ENCODE measurements at regions not wholly inside any gene's neighbourhood (a gene's known extent, or its start where the extent isn't known, plus 50 kb on each side); places are given as distances from the start of the nearest gene placed in this dataset.
"Not testable (repeated sequence)": the region's sequence is repeated elsewhere in the genome, so short reads cannot be mapped to it uniquely, and the experiment has no call there.

- DNase-seq = no peak
Observed at GRCh38 chr17:72458301-72458700, 337.5 kb downstream of the SOX9 start.

GRCh38 chr17:72460711-72461110, 339.9 kb downstream of the SOX9 start:
- no peak for DNase-seq

DNA sequence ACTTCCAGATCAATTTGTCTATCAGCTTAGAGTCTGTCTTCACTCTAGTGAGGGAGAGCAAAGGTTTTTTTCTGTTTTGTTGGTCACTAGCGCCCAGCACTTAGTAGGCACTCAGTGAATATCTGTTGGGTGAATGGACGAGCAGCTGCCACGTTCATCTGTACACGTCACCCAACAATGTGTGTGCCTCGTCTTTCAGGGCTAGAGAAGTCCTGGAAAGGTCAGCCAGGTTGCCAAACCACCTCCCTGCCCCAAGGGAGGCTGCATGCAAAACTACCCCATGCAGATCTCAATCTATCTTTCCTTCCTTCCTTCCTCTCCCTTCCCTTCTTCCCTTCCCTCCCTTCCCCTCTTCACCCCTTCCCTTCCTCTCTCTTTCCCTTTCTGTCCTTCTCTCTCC, 340.9 kb downstream of the SOX9 start:
- no peak for DNase-seq

GRCh38 chr17:72462407-72462806, 341.6 kb downstream of the SOX9 start:
- DNase-seq = no peak

GRCh38 chr17:72462814-72463213, 342.0 kb downstream of the SOX9 start:
- DNase-seq = no peak

GRCh38 chr17:72463287-72464102, 342.7 kb downstream of the SOX9 start:
- DNase-seq = no peak

GRCh38 chr17:72464221-72464620, 343.4 kb downstream of the SOX9 start:
- DNase-seq = not testable (repeated sequence)

DNA sequence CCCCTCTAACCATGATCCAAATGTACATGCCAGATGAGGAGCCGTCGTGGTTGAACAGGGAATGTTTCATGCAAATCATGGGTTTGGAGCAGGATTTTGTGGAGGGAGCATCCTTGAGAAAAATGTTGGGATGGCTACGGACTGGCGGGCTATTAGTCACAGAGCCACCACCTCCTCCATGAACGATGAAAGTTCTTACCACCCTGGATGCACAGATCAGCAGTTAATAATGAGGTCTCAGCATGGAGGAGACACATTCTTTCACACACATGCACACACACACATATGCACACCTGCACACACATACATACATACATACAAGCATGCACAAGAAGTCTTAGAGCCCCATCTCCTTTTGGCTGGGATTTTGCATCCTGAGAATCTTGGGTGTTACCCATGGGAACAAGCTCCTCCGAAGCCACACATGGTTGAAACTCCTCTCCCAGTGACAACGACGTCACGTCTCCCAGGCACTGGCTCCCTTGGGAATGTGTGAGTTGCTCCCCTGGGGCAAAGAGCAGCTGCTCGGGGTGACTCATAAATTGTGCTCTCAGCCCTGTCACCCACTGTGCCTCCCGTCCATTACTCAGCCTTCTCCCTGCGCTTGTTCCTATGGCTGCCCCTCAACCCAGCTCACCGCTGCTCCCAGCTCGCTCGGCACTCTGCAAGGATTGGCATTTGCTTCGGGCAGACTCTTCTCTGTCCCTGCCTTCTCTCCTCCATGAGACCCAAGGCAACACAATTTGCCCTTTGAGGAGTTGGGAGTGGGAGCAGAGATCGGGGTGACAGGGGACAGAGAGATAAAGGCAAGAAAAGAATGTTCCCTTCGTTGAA, 344.6 kb downstream of the SOX9 start:
- DNase-seq = no peak

- no peak for DNase-seq
Observed at GRCh38 chr17:72466199-72466598, 345.4 kb downstream of the SOX9 start.

- no peak for DNase-seq
Observed at GRCh38 chr17:72466606-72467005, 345.8 kb downstream of the SOX9 start.

DNA sequence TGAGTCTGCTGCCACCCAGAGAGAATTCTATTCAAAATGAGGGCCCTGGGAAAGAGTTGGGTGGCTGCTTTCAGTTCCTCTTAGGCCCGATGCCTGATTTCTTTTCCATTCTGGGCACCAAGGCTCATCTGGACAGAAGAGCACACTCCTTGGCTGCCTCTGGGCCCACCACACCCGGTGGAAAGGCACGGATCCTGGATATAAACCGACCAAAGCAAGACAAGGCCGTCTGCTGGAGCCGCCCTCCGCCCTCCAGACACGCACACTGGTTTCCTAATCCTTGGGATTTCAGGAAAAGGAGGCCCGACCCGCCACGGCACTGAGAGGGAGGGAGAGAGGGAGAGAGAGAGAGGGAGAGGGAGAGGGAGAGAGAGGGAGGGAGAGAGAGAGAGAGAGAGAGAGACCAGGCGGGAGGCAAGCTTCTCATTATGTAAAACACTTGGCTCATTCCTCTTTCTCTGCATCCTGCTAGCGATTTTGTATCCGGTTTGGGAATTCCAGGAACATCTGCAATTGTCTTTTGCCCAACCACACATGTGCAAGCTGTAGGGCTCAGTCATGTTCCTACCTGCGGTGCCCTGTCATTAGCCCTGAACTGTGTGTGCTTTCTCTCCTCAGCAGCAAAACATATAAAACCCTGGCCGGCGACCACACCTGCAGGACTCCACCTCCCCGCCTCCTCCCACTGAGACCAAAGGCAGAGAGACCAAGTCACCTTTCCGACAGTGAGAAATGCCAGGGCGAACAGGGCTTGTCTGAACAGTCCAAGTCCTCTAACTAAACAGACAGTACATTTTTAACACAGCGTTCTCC, 347.2 kb downstream of the SOX9 start:
- DNase-seq = no peak

- no peak for DNase-seq
Observed at GRCh38 chr17:72468841-72469240, 348.0 kb downstream of the SOX9 start.

DNA sequence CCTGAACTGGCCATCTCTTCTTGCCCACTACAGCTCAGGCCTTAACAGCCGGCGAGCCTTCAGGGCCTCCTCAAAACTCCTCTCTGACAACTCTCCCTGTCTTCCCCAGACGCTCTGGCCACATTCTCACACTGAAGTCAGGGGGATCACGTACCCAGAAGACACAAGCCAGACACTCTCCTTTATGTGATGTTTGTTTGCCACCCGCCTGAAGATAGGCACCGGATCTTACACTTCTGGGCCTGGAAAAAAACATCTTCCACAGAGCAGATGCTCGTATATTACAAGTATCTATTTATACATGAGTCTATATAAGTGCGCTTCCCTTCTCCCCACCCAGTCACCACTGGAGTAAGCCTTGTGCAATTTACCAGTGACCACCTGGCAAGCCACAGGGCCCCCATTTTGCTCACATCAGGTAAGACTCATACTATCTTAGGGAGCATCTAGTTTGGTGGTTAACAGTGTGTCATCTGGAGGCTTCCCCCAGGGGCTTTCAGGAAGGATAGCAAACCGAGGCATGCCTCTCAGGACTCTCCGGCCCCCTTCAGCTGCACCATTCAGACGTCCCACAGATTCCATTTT, 349.4 kb downstream of the SOX9 start:
- no peak for DNase-seq

DNA sequence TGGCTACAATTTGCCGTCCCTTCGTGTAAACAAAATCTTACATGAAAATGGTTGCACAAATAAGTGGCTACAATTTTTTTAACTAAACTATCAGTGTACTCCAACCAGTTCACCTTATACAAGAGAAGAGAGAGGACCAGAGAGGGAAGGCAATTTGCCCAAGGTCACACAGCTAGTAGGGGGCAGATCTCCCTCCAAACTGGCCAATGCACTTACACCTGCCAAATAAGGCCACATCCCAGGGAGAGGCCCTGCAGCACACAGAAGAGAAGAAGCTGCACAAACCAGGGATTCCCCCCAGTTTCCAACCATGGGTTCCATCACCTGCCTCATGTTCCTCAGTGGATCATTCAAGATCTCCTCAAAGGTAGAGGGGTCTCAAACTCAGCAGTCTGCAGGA, 349.9 kb downstream of the SOX9 start:
- DNase-seq = no peak

DNA sequence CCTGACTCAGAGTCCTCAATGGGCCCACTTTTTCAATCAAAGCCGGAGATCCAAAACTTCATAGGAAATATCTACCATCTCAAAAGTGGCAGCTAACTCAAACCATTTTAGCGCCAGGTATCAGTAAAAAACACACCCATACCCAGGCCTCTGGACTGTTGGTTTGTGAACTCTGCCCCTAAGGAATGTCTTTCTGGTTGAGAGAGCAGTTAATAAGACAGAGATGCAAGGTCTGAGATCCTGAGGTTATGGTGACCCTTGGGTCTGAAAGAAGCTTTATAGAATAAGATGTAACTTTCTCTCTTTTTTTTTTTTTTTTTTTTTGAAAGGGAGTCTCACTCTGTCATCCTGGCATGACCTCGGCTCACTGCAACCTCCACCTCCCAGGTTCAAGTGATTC, 350.5 kb downstream of the SOX9 start:
- no peak for DNase-seq

DNA sequence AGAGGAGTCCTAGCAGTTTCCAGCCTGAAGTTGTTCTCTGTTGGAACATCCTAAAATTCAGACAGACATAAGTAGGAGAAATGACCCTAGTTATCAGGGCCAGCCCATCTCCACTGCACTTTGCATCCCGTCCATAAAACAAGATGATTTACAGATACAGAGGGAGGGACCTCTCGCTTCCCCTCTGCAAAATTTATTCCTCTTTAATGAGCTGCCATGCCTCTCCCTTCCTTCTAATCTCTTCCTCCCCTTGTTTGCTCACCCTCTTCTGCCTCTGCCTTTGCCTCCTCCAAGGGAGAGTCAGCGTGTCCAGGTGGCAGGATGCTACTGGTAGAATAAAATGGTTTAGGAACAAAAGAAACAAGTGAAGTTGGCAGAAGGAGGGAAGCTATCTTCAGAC, 351.3 kb downstream of the SOX9 start:
- DNase-seq = no peak

DNA sequence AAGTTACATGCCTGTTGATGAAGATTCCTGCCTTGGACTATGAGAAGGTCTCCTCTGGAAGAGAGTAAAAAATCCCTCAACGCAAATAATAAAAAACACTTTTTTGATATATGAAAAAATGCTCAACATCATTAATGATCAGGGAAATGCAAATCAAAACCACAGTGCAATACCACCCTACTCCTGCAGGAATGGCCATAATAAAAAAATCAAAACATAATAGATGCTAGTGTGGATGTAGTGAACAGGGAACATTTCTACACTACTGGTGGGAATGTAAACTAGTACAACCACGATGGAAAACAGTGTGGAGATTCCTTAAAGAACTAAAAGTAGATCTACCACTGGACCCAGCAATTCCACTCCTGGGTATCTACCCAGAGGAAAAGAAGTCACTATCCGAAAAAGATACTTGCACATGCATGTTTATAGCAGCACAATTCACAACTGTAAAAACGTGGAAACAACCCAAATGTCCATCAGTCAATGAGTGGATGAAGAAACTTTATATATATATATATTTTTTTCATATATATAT, 352.1 kb downstream of the SOX9 start:
- DNase-seq = not testable (repeated sequence)

DNA sequence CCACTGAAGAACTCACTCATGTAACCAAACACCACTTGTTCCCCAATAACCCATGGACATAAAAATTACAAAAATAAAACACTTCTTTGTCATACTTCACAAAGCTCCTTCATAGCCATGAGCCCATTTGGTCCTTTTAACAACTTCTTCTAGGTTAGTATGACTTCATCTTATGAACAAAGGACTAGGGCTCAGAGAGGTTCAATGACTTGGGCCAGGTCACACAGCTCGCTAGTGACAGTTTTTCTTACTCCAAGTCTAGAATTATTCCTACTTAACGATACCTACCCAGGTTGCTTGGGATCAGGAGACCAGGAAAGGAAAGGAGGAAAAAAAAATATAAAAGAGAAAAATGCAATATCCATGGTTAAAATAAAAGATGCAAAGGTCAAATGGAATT, 353.4 kb downstream of the SOX9 start:
- DNase-seq = no peak

GRCh38 chr17:72474719-72475477, 354.1 kb downstream of the SOX9 start:
- DNase-seq = no peak

DNA sequence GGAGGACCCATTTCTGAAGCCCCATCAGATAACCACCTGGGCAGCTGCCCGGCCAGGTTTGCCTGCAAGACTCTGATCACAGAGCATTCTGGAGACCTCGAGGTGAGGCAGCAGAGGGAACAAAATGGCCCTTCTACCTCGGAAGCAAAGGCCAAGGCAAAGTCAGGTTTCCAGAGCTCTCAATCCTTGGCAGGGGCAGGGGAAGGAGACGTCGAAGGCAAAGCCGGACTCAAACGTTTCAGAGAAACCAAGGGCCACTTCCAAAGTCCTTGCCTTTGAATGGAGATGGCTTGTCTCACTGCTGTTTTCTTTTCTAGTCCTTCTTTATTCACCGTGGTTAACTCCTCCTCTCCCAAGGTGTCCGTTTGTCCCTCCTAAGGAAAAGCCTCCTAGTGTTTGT, 355.3 kb downstream of the SOX9 start:
- DNase-seq = no peak

GRCh38 chr17:72476575-72476986, 355.8 kb downstream of the SOX9 start:
- no peak for DNase-seq

- no peak for DNase-seq
Observed at GRCh38 chr17:72477491-72477890, 356.7 kb downstream of the SOX9 start.

Data from stimulated activated CD4-positive, alpha-beta T cell treated with anti-CD3 and anti-CD28 coated beads, Interleukin-4, amount 100 ng/mL, for 4 hours (primary cell).